NCI-H2081 treated with DMSO at 0.1 percent for 48 hours (cell line): ENCODE measurements at regions not wholly inside any gene's neighbourhood (a gene's known extent, or its start where the extent isn't known, plus 50 kb on each side); places are given as distances from the start of the nearest gene placed in this dataset.

Experiments used
- DNase-seq: peaks from one replicate; lab custom pipeline; 2025; lab: John Stamatoyannopoulos, UW

- DNase-seq = no peak
Observed at GRCh38 chr4:138689593-138689992, 326.0 kb upstream of the NOCT start.

DNA sequence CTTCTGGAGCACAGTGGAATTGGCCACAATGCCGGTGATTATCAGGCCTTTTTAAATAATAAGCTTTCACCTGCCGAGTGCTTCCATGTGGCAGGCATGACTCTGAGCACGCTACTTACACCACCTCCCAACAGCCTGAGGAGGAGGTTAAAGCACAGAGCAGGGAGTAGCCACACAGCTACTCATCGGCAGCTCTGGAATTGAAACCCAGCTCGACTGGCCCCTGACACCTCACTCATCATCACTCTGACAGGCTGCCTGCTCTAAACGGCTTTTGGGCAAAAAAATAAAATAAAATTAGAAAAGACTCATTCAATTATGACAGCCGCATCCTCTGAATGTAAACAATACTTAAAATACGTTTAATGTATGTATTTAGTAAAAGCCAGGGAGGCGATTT, 326.4 kb upstream of the NOCT start:
- no peak for DNase-seq

- DNase-seq = no peak
Observed at GRCh38 chr4:138688408-138689085, 327.0 kb upstream of the NOCT start.

GRCh38 chr4:138686106-138686835, 329.3 kb upstream of the NOCT start:
- DNase-seq = no peak

- DNase-seq = no peak
Observed at GRCh38 chr4:138685316-138685715, 330.3 kb upstream of the NOCT start.

- DNase-seq = no peak
Observed at GRCh38 chr4:138680989-138681604, 334.5 kb upstream of the NOCT start.

DNA sequence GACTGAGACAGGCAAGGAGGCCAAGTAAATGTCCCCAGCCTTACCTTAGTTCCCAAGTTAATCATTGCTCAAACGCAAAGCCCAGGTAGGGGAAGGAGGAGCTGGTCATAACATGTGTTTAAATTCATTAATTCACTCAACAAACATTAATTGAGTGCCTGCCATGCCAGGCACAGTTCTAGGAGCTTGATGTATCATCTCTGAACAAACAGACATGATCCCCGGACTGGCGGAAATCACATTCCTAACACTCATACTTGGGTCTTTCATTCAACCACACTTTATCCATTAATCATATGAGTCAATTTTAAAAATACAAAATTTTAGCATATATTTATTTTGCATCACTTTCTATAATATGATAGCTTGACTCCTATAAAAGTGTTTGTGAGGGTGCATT, 335.3 kb upstream of the NOCT start:
- no peak for DNase-seq

DNA sequence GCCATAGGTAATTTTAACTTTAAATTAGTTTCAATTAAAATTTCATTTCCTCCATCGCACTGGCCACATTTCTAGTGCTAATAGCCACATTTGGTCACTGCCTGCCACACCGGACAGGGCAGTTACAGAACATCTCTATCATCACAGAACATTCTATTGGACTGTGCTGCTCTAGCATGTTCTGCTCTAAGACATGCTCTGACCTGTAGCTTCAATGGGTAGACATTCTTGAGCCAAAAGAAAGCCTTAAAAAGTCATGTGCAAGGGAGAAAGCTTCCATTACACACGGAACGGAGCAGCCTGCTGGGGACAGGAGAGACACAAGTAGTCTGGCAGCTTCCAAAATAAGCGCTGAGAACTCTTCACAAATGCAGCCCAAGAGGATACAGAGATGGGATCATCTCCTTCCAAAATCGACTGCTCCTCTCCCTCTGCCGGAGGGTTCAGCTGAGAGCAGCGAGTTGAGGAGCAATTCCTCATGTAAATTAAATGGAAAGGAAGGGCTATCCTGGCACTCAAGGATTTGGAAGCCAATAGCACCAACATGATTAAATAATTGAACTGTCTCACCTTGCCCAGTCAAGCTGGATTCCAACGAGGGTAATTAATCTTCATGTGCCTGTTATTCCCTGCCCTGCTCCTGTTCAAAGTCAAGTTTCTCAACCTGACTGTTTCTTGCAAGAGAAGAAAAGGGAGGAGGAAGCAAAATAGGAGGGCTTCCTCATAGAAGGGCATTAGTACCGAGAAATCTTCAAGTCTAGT, 336.4 kb upstream of the NOCT start:
- no peak for DNase-seq

- no peak for DNase-seq
Observed at GRCh38 chr4:138677748-138678147, 337.8 kb upstream of the NOCT start.

- DNase-seq = no peak
Observed at GRCh38 chr4:138677212-138677611, 338.4 kb upstream of the NOCT start.

DNA sequence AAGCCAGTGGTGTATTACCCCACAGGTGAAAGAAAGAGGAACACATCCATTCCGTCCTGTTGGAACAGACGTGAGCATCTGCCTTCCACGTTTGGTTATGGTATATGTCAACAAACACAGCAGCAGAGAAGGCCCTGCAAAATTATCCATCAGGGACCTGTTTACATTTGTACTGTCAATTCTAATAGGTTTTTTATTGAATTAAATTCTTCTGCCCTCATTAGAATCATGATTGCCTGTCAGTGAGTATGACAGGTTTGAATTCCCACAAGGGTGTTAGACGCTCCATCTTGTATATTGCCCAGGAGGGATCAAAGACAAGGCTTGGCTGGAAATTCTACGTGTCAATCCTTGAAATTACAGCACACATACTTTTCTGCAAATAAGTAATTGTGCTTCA, 339.9 kb upstream of the NOCT start:
- no peak for DNase-seq

GRCh38 chr4:138674209-138674608, 341.4 kb upstream of the NOCT start:
- no peak for DNase-seq

DNA sequence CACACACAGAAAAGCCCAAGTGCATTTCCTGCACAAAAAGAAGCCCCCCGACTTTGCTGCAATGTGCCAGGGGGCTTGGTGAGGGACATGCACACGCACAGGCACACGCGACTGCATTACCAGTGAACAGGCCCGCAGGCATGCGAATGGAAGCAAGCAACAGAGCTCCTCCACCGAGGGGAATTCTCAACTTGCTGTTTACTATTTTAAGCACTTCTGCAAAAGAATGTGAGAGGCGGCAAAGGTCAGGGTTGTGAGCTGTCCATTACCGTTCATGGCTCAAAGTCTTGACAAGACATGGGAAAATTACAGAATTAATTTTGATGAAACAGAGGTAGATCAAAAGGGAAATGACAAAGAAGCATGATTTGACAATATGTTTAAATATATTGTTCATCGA, 342.5 kb upstream of the NOCT start:
- no peak for DNase-seq

DNA sequence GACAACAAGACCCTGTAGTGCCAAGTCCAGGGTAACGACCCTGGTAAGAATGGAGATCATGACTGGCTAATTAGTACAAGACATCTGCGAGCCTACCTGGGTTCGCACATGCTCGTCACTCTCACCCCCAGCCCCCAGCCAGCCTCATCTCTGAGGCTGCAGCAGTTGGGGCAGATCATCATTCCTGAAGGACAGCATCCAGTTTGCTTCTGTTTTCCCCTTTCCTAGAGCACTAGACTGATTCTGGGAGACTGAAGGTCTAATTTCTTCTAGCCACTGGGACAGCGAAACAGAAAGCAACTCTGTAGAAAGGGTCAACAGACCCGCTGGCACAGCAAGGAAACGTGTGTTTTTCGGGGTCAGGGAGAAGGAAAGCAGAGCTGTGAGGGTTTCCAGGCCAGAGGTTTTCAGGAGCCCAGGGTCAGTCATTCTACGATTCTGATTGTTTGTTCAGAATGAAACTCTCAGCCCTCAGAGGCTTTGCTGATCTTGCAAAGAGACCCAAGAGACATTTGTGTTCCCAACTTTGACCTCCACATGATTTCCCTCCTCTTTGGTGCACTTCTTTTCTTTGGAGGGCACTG, 343.1 kb upstream of the NOCT start:
- no peak for DNase-seq

GRCh38 chr4:138671606-138672084, 343.9 kb upstream of the NOCT start:
- no peak for DNase-seq

DNA sequence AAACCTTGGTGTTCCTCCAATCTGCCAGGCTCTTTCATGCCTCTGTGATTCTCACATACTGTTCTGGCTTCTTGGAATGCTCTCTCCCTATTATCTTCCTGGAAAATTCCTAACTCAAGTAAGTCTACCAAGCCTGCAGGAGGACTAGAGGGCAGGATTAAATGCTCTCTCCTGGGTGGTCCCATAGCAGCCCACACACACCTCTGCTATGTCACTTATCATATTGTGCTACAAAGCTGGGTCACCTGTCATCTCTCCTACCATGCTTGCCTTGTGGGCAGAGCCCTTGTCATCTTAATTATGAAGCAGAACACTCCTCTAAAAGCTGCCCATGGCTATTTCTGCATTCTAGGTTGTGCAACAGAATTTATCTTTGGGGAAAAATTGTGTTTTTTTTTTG, 344.5 kb upstream of the NOCT start:
- DNase-seq = no peak

GRCh38 chr4:138670681-138671080, 344.9 kb upstream of the NOCT start:
- DNase-seq = no peak

GRCh38 chr4:138669479-138670315, 345.9 kb upstream of the NOCT start:
- DNase-seq = no peak

DNA sequence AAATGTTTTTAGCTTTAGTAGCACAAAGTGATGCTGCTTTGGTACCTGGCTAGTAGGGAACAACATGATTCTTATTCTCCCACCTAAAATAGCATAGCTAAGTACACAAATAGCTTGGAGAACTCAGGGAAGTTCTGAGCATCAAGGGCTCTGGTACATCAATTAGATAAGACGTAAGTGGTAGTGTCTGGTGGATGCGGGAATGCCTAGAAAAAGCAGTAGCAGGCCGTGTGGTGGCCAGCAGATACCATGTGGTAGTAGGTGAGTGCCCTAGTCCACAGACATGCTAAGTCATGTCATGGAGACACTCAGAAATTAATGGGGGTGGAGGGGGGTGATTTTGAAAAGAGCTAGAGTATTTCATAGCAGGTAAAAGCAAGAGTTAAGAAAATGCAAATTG, 347.3 kb upstream of the NOCT start:
- DNase-seq = no peak

DNA sequence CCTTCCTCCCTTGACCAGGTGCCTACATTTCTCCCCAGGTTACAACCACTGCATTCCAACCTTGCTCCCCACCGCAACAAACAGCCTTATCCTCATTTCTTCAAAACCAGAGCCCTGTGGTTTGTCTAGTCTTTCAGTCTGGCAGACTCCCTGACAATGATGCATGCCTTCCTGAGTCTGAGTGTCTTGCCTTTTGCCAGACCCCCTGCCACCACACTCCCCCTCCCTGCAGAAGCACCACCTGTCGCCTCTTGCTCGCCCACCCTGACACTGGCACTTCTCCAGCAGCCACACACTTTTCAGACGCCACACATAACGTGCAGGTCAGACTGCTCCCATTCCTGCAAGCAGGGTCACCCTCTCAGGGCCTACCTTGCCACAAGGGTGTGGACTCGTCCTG, 349.2 kb upstream of the NOCT start:
- no peak for DNase-seq

- DNase-seq = no peak
Observed at GRCh38 chr4:138665851-138666250, 349.7 kb upstream of the NOCT start.
